22Rv1 (cell line): ENCODE measurements at regions not wholly inside any gene's neighbourhood (a gene's known extent, or its start where the extent isn't known, plus 50 kb on each side); places are given as distances from the start of the nearest gene placed in this dataset.

Source experiments
- CTCF ChIP-seq: fragments of 450-650 bp; IDR thresholded peaks from 2 replicates; pipeline ENCODE4 v1.5.1; 2017; ENCODE audit warnings: mild to moderate bottlenecking
- ZFX ChIP-seq: fragments of 450-650 bp; IDR thresholded peaks from 2 replicates; pipeline ENCODE4 v1.6.1; 2017; ENCODE audit warnings: antibody characterized with exemption, borderline replicate concordance

GRCh38 chr2:136392897-136393505, 275.1 kb upstream of the CXCR4 start:
- TF ChIP-seq CTCF (no peak), ZFX (no peak)
